Right lobe of liver (tissue), 6 donors: ENCODE measurements at regions not wholly inside any gene's neighbourhood (a gene's known extent, or its start where the extent isn't known, plus 50 kb on each side); places are given as distances from the start of the nearest gene placed in this dataset.

ENCODE experiments used
- ATAC-seq, 4 donors: fragments of 200-7000 bp; cut with Tn5 transposase; one replicate each; pipeline ENCODE4 v1.9.1; 2020; ENCODE audit warnings: mild to moderate bottlenecking in 4 of 4, moderate library complexity in 4 of 4
- DNase-seq, 3 donors: peaks; one replicate each; pipeline ENCODE4 v3.0.0-alpha.2; 2020
- H3K27ac ChIP-seq, 3 donors: fragments of 200-600 bp; one replicate each; pipeline ENCODE4 v1.8.0; 2022
- H3K27me3 ChIP-seq, 2 donors: fragments of 200-600 bp; one replicate each; pipeline ENCODE4 v1.8.0; 2022
- H3K36me3 ChIP-seq, 4 donors: fragments of 200-600 bp; sonication (generic) in 1 of 4; one replicate each; pipeline versions ENCODE4 v1.5.1 to v1.8.0; 2017 to 2022; ENCODE audit warnings: control low read depth in 1 of 4
- H3K4me1 ChIP-seq, 4 donors: fragments of 200-600 bp; sonication (generic) in 1 of 4; one replicate each; pipeline versions ENCODE4 v1.5.1 to v1.8.0; 2017 to 2022; ENCODE audit warnings: control low read depth in 1 of 4
- H3K4me3 ChIP-seq, 3 donors: fragments of 200-600 bp; one replicate each; pipeline ENCODE4 v1.8.0; 2022
- H3K9me3 ChIP-seq, 4 donors: fragments of 200-600 bp; sonication (generic) in 1 of 4; one replicate each; pipeline versions ENCODE4 v1.5.1 to v1.8.0; 2017 to 2022; ENCODE audit warnings: control low read depth in 1 of 4
- POLR2A ChIP-seq: fragments of 450-650 bp; IDR thresholded peaks from one replicate; pipeline ENCODE4 v1.6.1; 2017; ENCODE audit warnings: antibody characterized with exemption, mild to moderate bottlenecking
- WGBS: methylation state at CpG from one replicate; pipeline ENCODE4 v1.1.6; 2018; ENCODE audit warnings: low coverage, low lambda C conversion rate; ENCODE audit not compliant: insufficient coverage; ENCODE audit errors: missing lambda C conversion rate; 5-methylcytosine and 5-hydroxymethylcytosine counted together
- intact Hi-C, 2 donors: fragments of 100-400 bp; cut with DNase I; formaldehyde crosslinking; loops; one replicate each; pipeline versions ENCODE4 v1.11.2 to v1.14.1; 2022
- TF ChIP-seq, protein P1 (sequence below), 4 donors: fragments of 200-600 bp in 3 of 4; fragments of 450-650 bp in 1 of 4; IDR thresholded peaks; one replicate each; pipeline versions ENCODE4 v1.5.1 to v1.8.0; 2016 to 2022; ENCODE audit warnings: antibody characterized with exemption in 4 of 4, mild to moderate bottlenecking in 2 of 4
- donor health status: DM: no; HTN: yes; CAD: no.
- donor health status: DM: no; HTN: no; CAD: no.
- donor health status: DM: no; HTN: no; CAD: no.
- donor health status: DM: no; HTN: yes; CAD: no.
- donor health status: DM: no; HTN: yes; CAD: no.

DNA sequence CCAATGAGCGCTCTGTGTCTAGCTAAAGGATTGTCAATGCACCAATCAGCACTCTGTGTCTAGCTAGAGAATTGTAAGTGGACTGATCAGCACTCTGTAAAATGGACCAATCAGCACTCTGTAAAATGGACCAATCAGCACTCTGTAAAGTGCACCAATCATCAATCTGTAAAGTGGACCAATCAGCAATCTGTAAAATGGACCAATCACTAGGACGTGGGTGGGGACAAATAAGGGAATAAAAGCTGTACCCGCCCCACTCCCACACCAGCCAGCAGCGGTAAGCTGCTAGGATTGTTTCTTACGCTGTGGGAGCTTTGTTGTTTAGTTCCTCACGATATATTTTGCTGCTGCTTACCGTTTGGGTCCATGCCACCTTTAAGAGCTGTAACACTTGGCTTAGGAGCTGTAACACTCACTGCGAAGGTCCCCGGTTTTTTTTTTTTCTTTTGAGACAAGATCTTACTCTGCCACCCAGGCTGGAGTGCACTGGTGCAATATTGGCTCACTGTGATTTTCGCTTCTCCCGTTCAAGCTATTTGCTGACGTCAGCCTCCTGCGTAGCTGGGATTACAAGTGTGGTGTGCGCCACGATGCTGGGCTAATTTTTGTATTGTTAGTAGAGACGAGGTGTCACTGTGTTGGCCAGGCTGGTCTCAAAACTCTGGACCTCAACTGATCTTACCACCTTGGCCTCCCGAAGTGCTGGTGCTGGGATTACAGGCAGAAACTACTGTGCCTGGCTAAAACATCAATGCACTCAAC lies 184.8 kb downstream of the PTPN20 start:
- no peaks in the 10 kb centered on the region for H3K27me3 ChIP-seq
- ATAC-seq (no peak), DNase-seq (no peak)
- TF ChIP-seq, protein P1, sequence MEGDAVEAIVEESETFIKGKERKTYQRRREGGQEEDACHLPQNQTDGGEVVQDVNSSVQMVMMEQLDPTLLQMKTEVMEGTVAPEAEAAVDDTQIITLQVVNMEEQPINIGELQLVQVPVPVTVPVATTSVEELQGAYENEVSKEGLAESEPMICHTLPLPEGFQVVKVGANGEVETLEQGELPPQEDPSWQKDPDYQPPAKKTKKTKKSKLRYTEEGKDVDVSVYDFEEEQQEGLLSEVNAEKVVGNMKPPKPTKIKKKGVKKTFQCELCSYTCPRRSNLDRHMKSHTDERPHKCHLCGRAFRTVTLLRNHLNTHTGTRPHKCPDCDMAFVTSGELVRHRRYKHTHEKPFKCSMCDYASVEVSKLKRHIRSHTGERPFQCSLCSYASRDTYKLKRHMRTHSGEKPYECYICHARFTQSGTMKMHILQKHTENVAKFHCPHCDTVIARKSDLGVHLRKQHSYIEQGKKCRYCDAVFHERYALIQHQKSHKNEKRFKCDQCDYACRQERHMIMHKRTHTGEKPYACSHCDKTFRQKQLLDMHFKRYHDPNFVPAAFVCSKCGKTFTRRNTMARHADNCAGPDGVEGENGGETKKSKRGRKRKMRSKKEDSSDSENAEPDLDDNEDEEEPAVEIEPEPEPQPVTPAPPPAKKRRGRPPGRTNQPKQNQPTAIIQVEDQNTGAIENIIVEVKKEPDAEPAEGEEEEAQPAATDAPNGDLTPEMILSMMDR (IDR thresholded peaks at IDR 0.05): no peak
- no peak for TF ChIP-seq POLR2A
- H3K4me1 ChIP-seq: no peaks in the 10 kb centered on the region
- H3K4me3 ChIP-seq: no peak overlapping the region
- intact Hi-C loops: no loop called here
- H3K36me3 ChIP-seq: no peaks in the 10 kb centered on the region
- 75% methylated on average over 15 of the region's 17 CpGs for WGBS
- no peak overlapping the region for H3K27ac ChIP-seq
- no peaks in the 10 kb centered on the region for H3K9me3 ChIP-seq

DNA sequence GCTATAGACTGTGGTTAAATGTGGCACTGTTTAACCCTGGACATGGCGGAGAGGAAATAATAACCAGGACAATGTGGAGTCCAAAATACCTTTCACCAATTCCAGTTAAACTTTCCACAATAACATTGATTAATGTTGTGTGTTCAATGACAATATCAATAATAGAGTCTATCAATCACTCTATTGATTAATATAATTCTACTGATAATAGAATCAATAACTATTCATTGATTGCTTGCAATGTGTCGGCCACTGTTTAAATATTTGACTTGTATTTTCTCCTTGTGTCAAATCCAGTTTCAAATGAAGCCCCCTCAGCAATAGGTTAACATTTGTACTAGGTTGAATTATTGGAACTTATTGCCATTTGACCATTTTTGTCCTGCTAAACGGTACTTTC lies 187.0 kb downstream of the PTPN20 start:
- intact Hi-C loops: no loop called here
- ATAC-seq: no peak
- WGBS: 63% methylated on average over 3 of the region's 3 CpGs
- DNase-seq: no peak
- no peak overlapping the region for H3K27ac ChIP-seq
- H3K4me3 ChIP-seq: no peak overlapping the region
- H3K36me3 ChIP-seq: no peaks in the 10 kb centered on the region
- no peaks in the 10 kb centered on the region for H3K9me3 ChIP-seq
- no peaks in the 10 kb centered on the region for H3K4me1 ChIP-seq
- no peaks in the 10 kb centered on the region for H3K27me3 ChIP-seq
- TF ChIP-seq, protein P1 (IDR thresholded peaks at IDR 0.05): no peak
- TF ChIP-seq POLR2A: no peak

DNA sequence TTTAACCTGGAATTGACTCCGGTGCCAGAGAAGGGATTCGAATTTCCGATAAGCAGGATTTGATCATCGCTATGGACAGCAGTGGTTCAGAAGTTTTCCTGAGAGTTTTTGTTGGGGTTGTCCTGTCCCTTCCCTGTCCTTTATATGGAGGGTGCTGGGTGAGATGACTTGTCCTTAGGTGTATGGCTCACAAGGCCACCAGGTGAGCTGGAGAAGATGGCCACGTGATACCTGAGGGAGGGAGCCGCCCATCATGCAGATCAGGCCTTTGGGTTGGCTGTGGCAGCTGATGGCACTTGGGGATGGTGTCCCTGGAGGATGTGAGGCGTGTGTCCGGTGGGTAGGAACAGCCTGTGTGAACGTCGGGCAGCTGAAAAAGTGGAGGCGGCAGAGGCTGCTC lies 187.7 kb downstream of the PTPN20 start:
- H3K9me3 ChIP-seq: no peaks in the 10 kb centered on the region
- no peak for DNase-seq
- no peak overlapping the region for H3K27ac ChIP-seq
- no peak overlapping the region for H3K4me3 ChIP-seq
- no peaks in the 10 kb centered on the region for H3K27me3 ChIP-seq
- H3K36me3 ChIP-seq: no peaks in the 10 kb centered on the region
- TF ChIP-seq, protein P1 (IDR thresholded peaks at IDR 0.05): no peak
- TF ChIP-seq POLR2A: no peak
- no peaks in the 10 kb centered on the region for H3K4me1 ChIP-seq
- intact Hi-C loops: no loop called here
- no peak for ATAC-seq
- WGBS: 90% methylated on average over 10 of the region's 11 CpGs

DNA sequence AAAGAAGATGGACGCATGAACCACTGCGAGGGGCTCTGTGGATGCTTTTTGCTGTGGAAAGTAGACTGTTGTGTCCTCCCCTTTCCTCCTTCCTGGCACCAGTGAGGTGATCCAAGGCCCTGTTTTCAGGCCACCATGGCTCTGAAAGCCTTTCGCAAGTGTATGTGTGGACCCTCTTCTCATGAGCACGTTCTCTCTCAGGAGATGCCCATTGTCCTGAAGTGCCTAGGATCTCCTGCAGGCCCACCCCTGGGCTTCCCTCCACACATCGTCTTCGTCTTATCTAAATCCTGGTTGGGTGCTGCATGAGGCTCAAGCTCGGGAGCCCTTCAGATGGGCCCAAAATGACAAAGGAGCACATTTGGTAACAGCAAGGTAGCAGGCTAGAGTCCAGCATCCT lies 188.2 kb downstream of the PTPN20 start:
- intact Hi-C loops: no loop called here
- ATAC-seq: no peak
- Histone ChIP-seq H3K9me3 (no peaks in the 10 kb centered on the region), H3K27me3 (no peaks in the 10 kb centered on the region), H3K27ac (no peak overlapping the region), H3K4me3 (no peak overlapping the region), H3K36me3 (no peaks in the 10 kb centered on the region), H3K4me1 (no peaks in the 10 kb centered on the region)
- WGBS: 83% methylated on average over 2 of the region's 7 CpGs
- TF ChIP-seq, protein P1 (IDR thresholded peaks at IDR 0.05): no peak
- TF ChIP-seq POLR2A: no peak
- no peak for DNase-seq
